Stimulated activated CD4-positive, alpha-beta T cell treated with anti-CD3 and anti-CD28 coated beads, TNF-alpha, amount 100 ng/mL, for 24 hours (primary cell): ENCODE measurements at regions not wholly inside any gene's neighbourhood (a gene's known extent, or its start where the extent isn't known, plus 50 kb on each side); places are given as distances from the start of the nearest gene placed in this dataset.

ENCODE experiments used
- DNase-seq, 3 experiments: peaks; one replicate each; pipeline ENCODE4 v3.0.0-alpha.2; 2020; ENCODE audit warnings: low read depth in 3 of 3

DNA sequence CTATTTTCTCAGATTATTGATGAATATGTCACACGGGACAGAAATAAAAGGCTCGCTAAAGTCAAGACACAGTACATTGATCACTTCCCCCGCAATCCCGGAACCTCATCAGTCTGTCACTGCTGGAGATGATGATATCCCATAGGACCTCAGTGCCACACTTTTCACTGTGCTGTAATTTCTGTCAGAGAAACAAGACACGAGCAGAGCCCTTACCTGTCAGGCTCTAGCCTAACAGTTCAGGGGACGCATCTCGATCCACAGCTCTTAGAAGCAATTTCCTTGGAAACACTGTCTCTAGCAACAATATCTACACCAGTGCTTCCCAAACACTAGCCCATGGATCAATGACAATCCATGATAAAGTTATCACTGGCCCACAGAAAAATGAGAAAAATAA lies 140.0 kb downstream of the GRIN2B start:
- DNase-seq = no peak

DNA sequence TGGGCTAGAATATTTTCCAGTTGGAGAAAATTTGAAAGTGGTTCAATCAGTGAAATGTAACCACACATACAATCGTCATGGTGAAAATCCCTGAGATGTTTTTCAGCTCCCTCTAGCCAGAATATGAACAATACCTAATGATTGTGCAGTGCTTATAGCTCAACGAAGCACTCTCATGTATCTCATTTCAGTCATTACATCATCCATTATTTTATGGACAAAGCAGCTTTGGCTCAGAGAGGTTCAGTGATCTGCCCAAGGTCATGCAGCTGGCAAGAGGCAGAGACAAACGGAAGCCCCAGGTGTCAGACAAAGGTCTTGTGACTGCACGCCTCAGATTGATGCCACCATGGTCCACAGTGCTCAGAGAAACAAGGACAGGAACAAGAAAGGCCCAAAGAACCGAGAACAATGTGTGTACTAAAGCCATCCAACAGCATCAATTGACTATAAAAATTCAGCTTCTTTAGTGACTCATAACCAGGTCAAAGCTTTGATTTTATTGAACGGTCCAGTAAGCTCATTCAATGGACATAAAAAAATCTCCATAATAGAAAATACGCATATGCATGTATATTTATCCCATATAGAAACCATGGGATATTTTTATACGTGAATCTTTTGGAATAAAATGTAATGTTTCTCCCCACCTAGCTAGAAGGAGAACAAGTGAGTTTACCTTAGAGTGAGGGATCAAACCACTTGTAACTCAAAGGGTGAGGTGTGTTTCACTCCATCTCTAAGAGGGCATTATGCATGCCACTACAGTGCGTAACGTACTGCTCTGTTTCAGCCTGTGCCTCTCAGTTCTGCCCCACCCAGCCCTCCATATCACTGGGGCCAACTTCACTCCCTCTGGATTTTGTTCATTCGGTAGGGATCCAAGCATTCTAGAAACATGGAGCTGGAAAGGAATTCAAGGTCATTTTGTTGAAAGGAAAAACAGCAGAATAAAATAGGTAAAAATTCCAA lies 141.8 kb downstream of the GRIN2B start:
- DNase-seq = no peak

DNA sequence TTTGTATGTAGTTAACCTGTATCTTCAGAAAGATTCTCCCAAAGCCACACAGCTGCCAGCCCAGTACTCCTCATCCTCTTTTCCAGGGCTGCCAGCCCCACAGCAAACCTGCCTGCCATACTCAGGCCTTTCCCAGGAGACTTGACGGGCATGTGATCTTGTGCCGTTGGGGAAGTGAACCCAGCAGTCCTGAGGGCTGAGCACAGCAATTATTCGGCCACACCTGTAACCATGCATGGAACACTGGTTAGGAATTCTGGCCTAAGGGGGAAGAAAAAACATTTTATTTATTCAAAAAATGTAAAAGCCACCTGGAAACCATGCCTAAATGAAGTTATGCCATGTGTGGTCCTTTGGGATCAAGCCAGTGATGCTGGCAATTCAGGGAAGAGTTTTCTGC lies 145.3 kb downstream of the GRIN2B start:
- DNase-seq = no peak

GRCh38 chr12:13835652-13836051 lies 145.8 kb downstream of the GRIN2B start:
- no peak for DNase-seq

DNA sequence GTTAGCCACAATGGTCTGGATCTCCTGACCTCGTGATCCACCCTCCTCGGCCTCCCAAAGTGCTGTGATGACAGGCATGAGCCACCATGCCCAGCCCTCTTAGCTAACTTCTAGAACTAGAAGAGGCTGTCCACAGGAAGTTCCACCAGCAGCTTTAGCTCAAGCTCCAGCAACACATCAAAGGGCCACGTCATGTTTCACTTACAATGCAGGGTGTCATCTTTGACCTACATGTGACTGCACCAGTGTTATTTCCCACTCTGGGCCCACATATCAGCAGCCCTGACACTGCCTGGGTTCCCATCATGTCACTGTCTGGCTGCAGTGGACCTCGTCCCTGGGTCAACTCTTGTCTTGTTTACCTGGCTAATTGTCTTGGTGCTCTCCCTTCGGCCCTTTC lies 147.2 kb downstream of the GRIN2B start:
- DNase-seq = no peak

DNA sequence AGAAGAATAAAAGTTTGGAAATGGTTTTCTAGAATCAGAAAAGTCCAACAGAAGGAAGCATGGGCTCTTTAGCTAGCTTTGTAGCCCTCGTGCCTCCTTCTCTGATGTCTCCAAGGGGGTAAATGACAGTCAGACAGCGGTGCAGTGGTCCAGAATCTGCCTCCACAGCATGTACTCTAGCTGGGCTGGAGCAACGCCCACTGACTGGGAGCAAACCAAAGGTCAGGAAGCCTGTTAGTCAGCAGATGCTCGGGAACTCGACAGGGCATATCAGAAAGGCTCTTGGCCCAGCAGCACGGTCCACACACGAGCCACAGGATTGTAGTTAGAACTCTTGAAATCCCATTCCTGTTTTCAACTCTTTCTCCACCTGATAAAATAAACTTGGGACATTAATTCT lies 164.3 kb downstream of the GRIN2B start:
- no peak for DNase-seq

GRCh38 chr12:13816394-13816793 lies 165.0 kb downstream of the GRIN2B start:
- DNase-seq = no peak

GRCh38 chr12:13812168-13812567 lies 169.2 kb downstream of the GRIN2B start:
- DNase-seq = no peak

DNA sequence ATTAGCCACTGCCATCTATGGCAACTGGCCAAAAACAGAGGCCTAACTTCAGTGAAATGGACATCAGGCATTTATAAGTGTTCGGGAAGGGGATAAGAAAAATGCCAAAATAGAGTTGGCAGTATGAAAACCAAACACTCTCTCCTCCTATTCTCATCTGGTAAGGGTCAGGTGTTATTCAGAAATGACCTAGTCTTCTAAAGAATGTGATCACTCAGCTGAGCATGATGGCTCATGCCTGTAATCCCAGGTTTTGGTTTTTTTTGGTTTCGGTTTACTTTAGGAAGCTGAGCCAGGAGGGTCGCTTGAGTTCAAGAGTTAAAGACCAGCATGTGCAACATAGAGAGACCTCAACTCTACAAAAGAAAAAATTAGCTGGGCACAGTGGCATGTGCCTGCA lies 170.3 kb downstream of the GRIN2B start:
- DNase-seq = no peak

DNA sequence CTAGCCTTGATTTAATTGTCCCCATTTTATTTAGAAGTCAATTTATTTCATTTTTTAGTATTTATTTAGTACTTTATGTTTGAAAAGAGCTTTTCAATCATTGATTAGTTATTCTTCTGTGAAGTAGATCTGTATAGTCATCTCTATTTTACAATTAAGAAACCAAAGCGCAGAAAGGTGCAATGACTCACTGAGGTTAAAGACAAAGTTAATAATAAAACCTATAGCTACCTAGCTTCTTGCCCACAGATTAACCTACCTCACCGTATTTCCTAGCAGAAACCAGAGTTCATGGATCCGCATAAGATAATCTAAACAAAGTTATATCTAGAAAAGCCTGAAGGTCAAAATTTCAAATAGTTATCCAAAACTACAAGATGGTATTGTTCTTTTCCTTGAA lies 176.4 kb downstream of the GRIN2B start:
- DNase-seq = no peak

- no peak for DNase-seq
Measured at GRCh38 chr12:13801543-13801942, 179.9 kb downstream of the GRIN2B start.

GRCh38 chr12:13799574-13799973 lies 181.8 kb downstream of the GRIN2B start:
- DNase-seq = no peak

DNA sequence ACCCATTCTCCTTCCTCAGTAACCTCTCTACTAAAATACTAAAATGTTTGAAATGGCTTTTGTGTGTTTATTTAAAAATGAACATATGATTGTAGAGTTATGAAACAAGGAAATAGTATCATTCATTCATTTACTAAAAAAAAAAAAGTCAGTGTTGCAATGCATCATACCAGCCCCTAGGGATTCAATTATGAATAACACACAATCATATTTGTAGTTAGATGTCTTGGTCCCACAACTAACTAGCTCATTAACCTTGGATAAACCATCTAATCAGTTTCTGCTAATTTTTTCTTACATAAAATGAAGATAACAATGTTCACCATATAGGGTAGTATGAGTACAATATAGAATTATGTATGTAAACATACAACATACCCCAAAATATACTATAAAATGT lies 183.2 kb downstream of the GRIN2B start:
- DNase-seq = no peak

GRCh38 chr12:13794706-13795105 lies 186.7 kb downstream of the GRIN2B start:
- DNase-seq = no peak

DNA sequence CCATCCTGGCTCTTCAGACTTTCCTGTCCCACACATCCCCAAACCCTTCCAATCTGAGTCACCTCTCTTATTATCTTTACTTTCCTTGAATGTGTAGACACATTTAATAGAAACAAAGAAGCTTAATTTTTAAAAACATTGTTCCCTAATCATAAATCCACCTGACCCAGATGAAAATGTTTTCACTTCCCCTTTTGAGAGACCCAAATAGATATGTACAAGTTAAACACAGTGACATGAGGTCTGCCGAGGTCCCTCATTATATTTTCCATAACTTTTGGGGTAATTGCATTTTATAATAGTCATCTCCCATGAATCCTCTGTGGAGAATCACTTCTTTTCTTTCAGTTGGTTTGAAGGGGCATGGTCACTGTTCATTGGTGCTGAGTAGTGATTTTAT lies 191.1 kb downstream of the GRIN2B start:
- no peak for DNase-seq

DNA sequence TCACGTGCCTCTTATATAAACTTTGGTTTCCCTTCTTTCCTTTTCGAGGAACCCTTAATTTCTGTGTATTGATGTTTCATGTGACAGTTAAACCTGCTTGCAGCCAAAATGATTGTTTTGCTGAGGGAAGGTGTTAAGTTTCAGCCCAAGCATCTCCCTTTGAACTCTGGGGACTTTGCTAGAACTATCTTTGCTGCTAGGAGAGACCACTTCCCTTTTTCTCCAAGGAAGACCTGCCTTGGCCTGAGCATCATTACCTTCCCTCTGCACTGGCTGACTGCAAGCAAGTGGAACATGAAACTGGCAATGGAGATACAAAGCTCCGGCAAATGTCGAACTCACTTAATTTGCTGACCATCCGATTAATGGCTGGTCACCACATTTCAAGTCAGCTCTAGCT lies 192.8 kb downstream of the GRIN2B start:
- DNase-seq = no peak

GRCh38 chr12:13786646-13787045 lies 194.8 kb downstream of the GRIN2B start:
- DNase-seq = no peak

GRCh38 chr12:13784504-13784903 lies 196.9 kb downstream of the GRIN2B start:
- DNase-seq = no peak

DNA sequence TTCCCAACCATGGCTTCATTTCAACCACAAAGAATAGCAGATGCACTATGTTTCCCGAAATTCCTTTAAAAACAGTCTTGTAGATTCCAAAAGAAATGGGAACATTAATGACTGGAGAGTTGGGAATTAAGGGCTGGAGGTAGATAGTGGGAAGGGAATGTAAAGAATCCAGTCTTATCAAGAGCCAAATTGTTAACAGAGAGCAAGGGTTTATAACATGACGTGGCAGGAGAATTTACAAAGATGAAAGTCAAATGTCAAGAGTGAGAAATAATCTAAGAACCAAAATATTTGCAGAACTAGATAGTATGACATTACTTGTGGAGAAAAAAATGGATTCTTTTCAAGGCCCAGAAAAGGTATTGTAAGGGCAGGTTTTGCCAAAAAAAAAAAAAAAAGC lies 200.9 kb downstream of the GRIN2B start:
- DNase-seq = no peak

GRCh38 chr12:13777374-13777773 lies 204.0 kb downstream of the GRIN2B start:
- DNase-seq = no peak

- DNase-seq = no peak
Measured at GRCh38 chr12:13772264-13772663, 209.1 kb downstream of the GRIN2B start.

DNA sequence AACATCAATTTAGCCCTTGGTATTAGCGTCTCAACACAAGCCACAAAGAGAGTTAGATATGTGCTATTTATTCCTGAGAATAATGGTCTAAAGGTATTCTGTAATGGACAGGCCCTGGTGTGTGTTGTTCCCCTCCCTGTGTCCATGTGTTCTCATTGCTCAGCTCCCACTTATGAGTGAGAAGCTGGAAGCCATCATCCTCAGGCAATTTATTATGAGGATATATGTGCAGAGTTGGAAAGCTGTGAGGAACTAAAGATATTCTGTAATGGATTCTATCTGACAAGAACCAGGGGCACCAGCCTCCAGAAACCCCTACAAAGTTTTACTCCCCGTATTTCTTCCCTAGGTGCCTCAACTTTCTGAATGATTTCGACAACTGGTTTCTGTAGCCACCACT lies 210.8 kb downstream of the GRIN2B start:
- no peak for DNase-seq

GRCh38 chr12:13769966-13770365 lies 211.4 kb downstream of the GRIN2B start:
- no peak for DNase-seq

GRCh38 chr12:13769273-13769672 lies 212.1 kb downstream of the GRIN2B start:
- DNase-seq = no peak
